Mesenchymal stem cell (in vitro differentiated cells and primary cell): ENCODE measurements at regions not wholly inside any gene's neighbourhood (a gene's known extent, or its start where the extent isn't known, plus 50 kb on each side); places are given as distances from the start of the nearest gene placed in this dataset.
"Not testable (repeated sequence)": the region's sequence is repeated elsewhere in the genome, so short reads cannot be mapped to it uniquely, and the experiment has no call there.

Source experiments
- DNase-seq: peaks from one replicate; pipeline ENCODE4 v3.0.0-alpha.2; 2013
- H2AFZ ChIP-seq: one replicate; pipeline ENCODE4 v1.6.1; 2013; ENCODE audit warnings: low read depth, mild to moderate bottlenecking, control low read depth, inconsistent platforms, low read length, moderate library complexity
- H2AK5ac ChIP-seq: 2 replicates; pipeline ENCODE4 v1.6.1; 2013; ENCODE audit warnings: low read length, moderate library complexity, mild to moderate bottlenecking, inconsistent platforms; ENCODE audit not compliant: severe bottlenecking
- H2BK120ac ChIP-seq: one replicate; pipeline ENCODE4 v1.6.1; 2013; ENCODE audit warnings: low read depth, mild to moderate bottlenecking, inconsistent platforms, low read length, moderate library complexity
- H2BK12ac ChIP-seq, 2 experiments: one replicate each; pipeline ENCODE4 v1.6.1; 2013; ENCODE audit warnings: inconsistent platforms in 2 of 2, low read length in 2 of 2, mild to moderate bottlenecking in 2 of 2, moderate library complexity in 2 of 2, control low read depth in 1 of 2
- H2BK15ac ChIP-seq: one replicate; pipeline ENCODE4 v1.6.1; 2013; ENCODE audit warnings: mild to moderate bottlenecking, low read depth, inconsistent platforms; ENCODE audit not compliant: poor library complexity, severe bottlenecking
- H2BK5ac ChIP-seq: 2 replicates; pipeline ENCODE4 v1.6.1; 2013; ENCODE audit warnings: low read depth, mild to moderate bottlenecking, low read length, control low read depth, inconsistent platforms; ENCODE audit not compliant: poor library complexity, severe bottlenecking
- H3K14ac ChIP-seq, 2 experiments: one replicate each; pipeline ENCODE4 v1.6.1; 2013; ENCODE audit warnings: inconsistent platforms in 2 of 2, low read length in 2 of 2, control low read depth in 1 of 2, mild to moderate bottlenecking in 1 of 2, moderate library complexity in 1 of 2
- H3K18ac ChIP-seq, 2 experiments: one replicate each; pipeline ENCODE4 v1.6.1; 2013; ENCODE audit warnings: inconsistent platforms in 2 of 2, low read length in 2 of 2, control low read depth in 1 of 2, low read depth in 1 of 2, mild to moderate bottlenecking in 1 of 2
- H3K23ac ChIP-seq, 2 experiments: one replicate each; pipeline ENCODE4 v1.6.1; 2013; ENCODE audit warnings: inconsistent platforms in 2 of 2, low read length in 2 of 2, mild to moderate bottlenecking in 2 of 2, moderate library complexity in 2 of 2, control low read depth in 1 of 2
- H3K27ac ChIP-seq: 2 replicates; pipeline ENCODE4 v1.5.1; 2013; ENCODE audit warnings: mild to moderate bottlenecking, moderate library complexity, low read length, control low read depth, inconsistent platforms; ENCODE audit not compliant: poor library complexity, severe bottlenecking
- H3K27me3 ChIP-seq, 2 experiments: 2 replicates each; pipeline versions ENCODE4 v1.6.1 to v1.7.0; 2013; ENCODE audit warnings: low read length in 2 of 2, mild to moderate bottlenecking in 2 of 2, moderate library complexity in 2 of 2, control low read depth in 1 of 2, inconsistent platforms in 1 of 2; ENCODE audit not compliant: control insufficient read depth in 1 of 2, insufficient read depth in 1 of 2
- H3K36me3 ChIP-seq, 2 experiments: 2 replicates each; pipeline versions ENCODE4 v1.6.1 to v1.7.0; 2013; ENCODE audit warnings: low read length in 2 of 2, control low read depth in 1 of 2, inconsistent platforms in 1 of 2, low read depth in 1 of 2, mild to moderate bottlenecking in 1 of 2; ENCODE audit not compliant: insufficient read depth in 2 of 2, control insufficient read depth in 1 of 2
- H3K4ac ChIP-seq, 2 experiments: one replicate each; pipeline ENCODE4 v1.6.1; 2013; ENCODE audit warnings: inconsistent platforms in 2 of 2, low read length in 2 of 2, mild to moderate bottlenecking in 2 of 2, moderate library complexity in 2 of 2, control low read depth in 1 of 2, low read depth in 1 of 2
- H3K4me1 ChIP-seq: 2 replicates; pipeline ENCODE4 v1.6.1; 2013; ENCODE audit warnings: low read depth, low read length, control low read depth; ENCODE audit not compliant: control insufficient read depth, insufficient read depth
- H3K4me2 ChIP-seq: 2 replicates; pipeline ENCODE4 v1.6.1; 2013; ENCODE audit warnings: low read length, mild to moderate bottlenecking, inconsistent platforms; ENCODE audit not compliant: poor library complexity, severe bottlenecking
- H3K4me3 ChIP-seq, 2 experiments: 2 replicates each; pipeline versions ENCODE4 v1.5.1 to v1.7.0; 2013; ENCODE audit warnings: low read length in 2 of 2, mild to moderate bottlenecking in 2 of 2, control low read depth in 1 of 2, low read depth in 1 of 2; ENCODE audit not compliant: insufficient read depth in 1 of 2
- H3K79me1 ChIP-seq: replicated peaks from 2 replicates; pipeline ENCODE4 v1.6.1; 2013; ENCODE audit warnings: mild to moderate bottlenecking, control low read depth, low read length, inconsistent platforms; ENCODE audit not compliant: poor library complexity, severe bottlenecking
- H3K9ac ChIP-seq: 2 replicates; pipeline ENCODE4 v1.7.0; 2013; ENCODE audit warnings: mild to moderate bottlenecking, low read length, moderate library complexity
- H3K9me3 ChIP-seq: 2 replicates; pipeline ENCODE4 v1.7.0; 2013; ENCODE audit warnings: mild to moderate bottlenecking, low read length; ENCODE audit not compliant: control insufficient read depth
- H4K8ac ChIP-seq: one replicate; pipeline ENCODE4 v1.6.1; 2013; ENCODE audit warnings: inconsistent platforms, mild to moderate bottlenecking, low read length, moderate library complexity
- H4K91ac ChIP-seq: one replicate; pipeline ENCODE4 v1.6.1; 2013; ENCODE audit warnings: mild to moderate bottlenecking, low read length, inconsistent platforms
- WGBS: methylation state at CpG from one replicate; pipeline ENCODE4 v1.1.7; 2013; ENCODE audit warnings: mixed read lengths; 5-methylcytosine and 5-hydroxymethylcytosine counted together

DNA sequence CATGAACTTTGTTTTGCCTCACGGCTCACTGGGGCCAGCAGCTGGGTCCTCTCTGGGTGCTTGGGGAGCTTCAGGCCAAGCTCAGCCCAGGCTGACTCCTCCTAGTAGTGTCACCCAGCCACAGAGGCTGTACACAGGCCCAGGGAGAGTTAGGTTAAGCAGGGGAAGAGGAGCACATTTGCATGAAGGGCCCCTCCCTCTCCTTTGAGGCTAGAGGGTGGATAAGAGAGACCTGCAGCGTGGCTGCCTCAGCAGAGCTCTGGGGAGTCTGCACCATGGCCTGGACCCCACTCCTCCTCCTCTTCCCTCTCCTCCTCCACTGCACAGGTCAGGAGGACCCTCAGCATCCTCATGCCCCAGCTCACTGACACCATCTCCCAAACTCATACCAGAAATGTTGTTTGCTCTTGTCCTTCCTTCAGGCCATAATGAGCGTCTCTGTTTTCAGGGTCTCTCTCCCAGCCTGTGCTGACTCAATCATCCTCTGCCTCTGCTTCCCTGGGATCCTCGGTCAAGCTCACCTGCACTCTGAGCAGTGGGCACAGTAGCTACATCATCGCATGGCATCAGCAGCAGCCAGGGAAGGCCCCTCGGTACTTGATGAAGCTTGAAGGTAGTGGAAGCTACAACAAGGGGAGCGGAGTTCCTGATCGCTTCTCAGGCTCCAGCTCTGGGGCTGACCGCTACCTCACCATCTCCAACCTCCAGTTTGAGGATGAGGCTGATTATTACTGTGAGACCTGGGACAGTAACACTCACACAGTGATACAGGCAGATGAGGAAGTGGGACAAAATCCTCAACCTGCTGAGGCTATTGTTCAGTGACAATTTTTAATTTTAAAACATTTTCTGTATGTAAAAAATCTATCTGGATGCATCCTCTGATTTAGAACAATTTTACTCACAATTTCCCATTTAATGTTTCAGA lies 82.4 kb upstream of the VPREB1 start:
- no peak for DNase-seq
- no peak overlapping the region for H4K8ac ChIP-seq
- no peak overlapping the region for H3K4me2 ChIP-seq
- H3K27me3 ChIP-seq: peaks cover 61 to 70% of the 10 kb centered on the region in 2 experiments
- no peak overlapping the region for H3K4me3 ChIP-seq
- H3K79me1 ChIP-seq: no peaks in the 10 kb centered on the region
- no peak overlapping the region for H4K91ac ChIP-seq
- no peak overlapping the region for H3K18ac ChIP-seq
- no peak overlapping the region for H3K23ac ChIP-seq
- H2BK12ac ChIP-seq: no peak overlapping the region
- no peak overlapping the region for H2AFZ ChIP-seq
- H3K4ac ChIP-seq: no peak overlapping the region
- H3K27ac ChIP-seq: no peak overlapping the region
- no peak overlapping the region for H3K9ac ChIP-seq
- H3K14ac ChIP-seq: no peak overlapping the region
- no peak overlapping the region for H2BK15ac ChIP-seq
- H3K4me1 ChIP-seq: no peaks in the 10 kb centered on the region
- no peaks in the 10 kb centered on the region for H3K36me3 ChIP-seq
- WGBS: 73% methylated on average over 6 of the region's 9 CpGs
- no peak overlapping the region for H2AK5ac ChIP-seq
- H3K9me3 ChIP-seq: no peaks in the 10 kb centered on the region
- no peak overlapping the region for H2BK120ac ChIP-seq
- H2BK5ac ChIP-seq: no peak overlapping the region

DNA sequence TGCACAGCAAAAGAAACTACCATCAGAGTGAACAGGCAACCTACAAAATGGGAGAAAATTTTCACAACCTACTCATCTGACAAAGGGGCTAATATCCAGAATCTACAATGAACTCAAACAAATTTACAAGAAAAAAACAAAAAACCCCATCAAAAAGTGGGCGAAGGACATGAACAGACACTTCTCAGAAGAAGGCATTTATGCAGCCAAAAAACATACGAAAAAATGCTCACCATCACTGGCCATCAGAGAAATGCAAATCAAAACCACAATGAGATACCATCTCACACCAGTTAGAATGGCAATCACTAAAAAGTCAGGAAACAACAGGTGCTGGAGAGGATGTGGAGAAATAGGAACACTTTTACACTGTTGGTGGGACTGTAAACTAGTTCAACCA lies 83.8 kb upstream of the VPREB1 start:
- not testable (repeated sequence) for H4K8ac ChIP-seq, H2BK15ac ChIP-seq, H3K4me3 ChIP-seq, H2AK5ac ChIP-seq, H2BK12ac ChIP-seq, H3K14ac ChIP-seq, H2BK5ac ChIP-seq, H4K91ac ChIP-seq, H3K36me3 ChIP-seq, H3K4ac ChIP-seq, H3K18ac ChIP-seq, H3K27ac ChIP-seq, H3K9me3 ChIP-seq, H3K79me1 ChIP-seq, H3K9ac ChIP-seq, H3K4me1 ChIP-seq, H3K4me2 ChIP-seq, H2BK120ac ChIP-seq, H3K23ac ChIP-seq, H2AFZ ChIP-seq, DNase-seq
- WGBS: no CpG with 5 or more reads among the region's 2 CpGs
- peaks cover 47 to 55% of the 10 kb centered on the region in 2 experiments for H3K27me3 ChIP-seq

DNA sequence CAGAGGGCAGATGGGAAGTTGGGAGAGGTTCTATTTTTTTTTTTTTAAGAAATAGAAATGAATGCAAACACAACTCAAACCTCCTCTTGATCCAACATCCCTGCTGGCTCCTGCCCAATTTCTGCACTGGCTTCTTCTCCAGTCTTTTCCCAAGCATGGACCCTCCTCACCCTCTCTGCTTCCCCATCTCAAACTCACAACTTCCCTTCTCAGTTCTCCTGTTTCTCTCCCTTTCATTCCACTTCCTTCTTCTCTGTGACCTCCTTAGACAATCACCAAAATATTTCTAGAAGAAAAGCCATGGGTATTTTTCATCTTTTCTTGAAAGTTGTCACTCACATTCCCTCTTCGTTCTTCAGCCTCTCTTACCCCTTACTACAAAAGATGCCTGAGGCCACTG lies 85.2 kb upstream of the VPREB1 start:
- Histone ChIP-seq H2AK5ac (no peak overlapping the region), H3K9me3 (no peaks in the 10 kb centered on the region), H2BK15ac (no peak overlapping the region), H3K4ac (no peak overlapping the region), H3K4me3 (no peak overlapping the region), H4K8ac (no peak overlapping the region), H3K4me2 (no peak overlapping the region), H3K14ac (no peak overlapping the region), H2BK120ac (no peak overlapping the region), H3K18ac (no peak overlapping the region), H2BK5ac (no peak overlapping the region), H4K91ac (no peak overlapping the region), H3K27me3 (peaks cover 41 to 47% of the 10 kb centered on the region in 2 experiments), H3K4me1 (peaks cover 2% of the 10 kb centered on the region), H3K27ac (no peak overlapping the region), H3K9ac (no peak overlapping the region), H3K36me3 (no peaks in the 10 kb centered on the region), H3K79me1 (no peaks in the 10 kb centered on the region), H2AFZ (no peak overlapping the region), H3K23ac (no peak overlapping the region), H2BK12ac (no peak overlapping the region)
- WGBS: 29% methylated on average over 1 of the region's 1 CpG
- no peak for DNase-seq

DNA sequence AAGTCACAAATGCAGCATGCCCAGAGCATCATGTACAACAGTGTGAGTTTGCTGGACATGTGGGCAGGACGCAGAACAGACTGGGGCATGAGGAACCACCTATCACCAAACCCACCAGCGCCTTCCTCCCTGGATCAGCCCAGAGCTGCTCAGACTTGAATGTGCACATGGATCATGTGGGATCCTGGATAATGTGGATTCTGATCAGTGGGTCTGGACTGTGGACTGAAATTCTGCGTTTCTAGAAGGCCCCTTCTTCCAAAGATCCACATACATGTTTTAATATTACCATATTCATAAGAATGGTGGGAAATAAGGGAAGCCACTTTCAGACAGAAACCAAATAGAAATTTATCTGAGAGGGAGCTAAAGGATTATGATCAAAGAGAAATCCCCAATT lies 85.6 kb upstream of the VPREB1 start:
- no peaks in the 10 kb centered on the region for H3K79me1 ChIP-seq
- H2BK15ac ChIP-seq: no peak overlapping the region
- H3K9me3 ChIP-seq: no peaks in the 10 kb centered on the region
- H2BK12ac ChIP-seq: no peak overlapping the region
- no peak overlapping the region for H3K4me2 ChIP-seq
- no peak overlapping the region for H3K4ac ChIP-seq
- no peak overlapping the region for H4K8ac ChIP-seq
- no peak overlapping the region for H3K4me3 ChIP-seq
- no peak overlapping the region for H3K9ac ChIP-seq
- H3K27me3 ChIP-seq: peaks cover 40 to 42% of the 10 kb centered on the region in 2 experiments
- DNase-seq: no peak
- no peak overlapping the region for H3K14ac ChIP-seq
- H3K18ac ChIP-seq: no peak overlapping the region
- H3K4me1 ChIP-seq: peaks cover 2% of the 10 kb centered on the region
- H2BK120ac ChIP-seq: no peak overlapping the region
- H2AK5ac ChIP-seq: no peak overlapping the region
- no peak overlapping the region for H2BK5ac ChIP-seq
- H3K23ac ChIP-seq: no peak overlapping the region
- WGBS: no CpG with 5 or more reads among the region's 3 CpGs
- no peaks in the 10 kb centered on the region for H3K36me3 ChIP-seq
- no peak overlapping the region for H2AFZ ChIP-seq
- H3K27ac ChIP-seq: no peak overlapping the region
- no peak overlapping the region for H4K91ac ChIP-seq
